Neural progenitor cell (in vitro differentiated cells): ENCODE measurements at regions not wholly inside any gene's neighbourhood (a gene's known extent, or its start where the extent isn't known, plus 50 kb on each side); places are given as distances from the start of the nearest gene placed in this dataset.

ENCODE experiments used
- DNase-seq: peaks from one replicate; pipeline ENCODE4 v3.0.0-alpha.2; 2016; ENCODE audit warnings: low spot score
- H2AFZ ChIP-seq: fragments of 200-600 bp; sonication (generic); replicated peaks from 2 replicates; pipeline ENCODE4 v1.6.1; 2016; ENCODE audit warnings: antibody characterized with exemption
- H3F3A ChIP-seq: fragments of 200-600 bp; sonication (generic); 2 replicates; pipeline ENCODE4 v1.6.1; 2016; ENCODE audit warnings: antibody characterized with exemption, low read depth
- H3K27ac ChIP-seq: fragments of 200-600 bp; sonication (generic); 2 replicates; pipeline ENCODE4 v1.5.1; 2016; ENCODE audit warnings: mild to moderate bottlenecking
- H3K27me3 ChIP-seq: fragments of 200-600 bp; sonication (generic); 2 replicates; pipeline ENCODE4 v1.6.1; 2016; ENCODE audit warnings: mild to moderate bottlenecking, moderate library complexity
- H3K36me3 ChIP-seq: fragments of 200-600 bp; sonication (generic); 2 replicates; pipeline ENCODE4 v1.5.1; 2016
- H3K4me1 ChIP-seq: fragments of 200-600 bp; sonication (generic); 2 replicates; pipeline ENCODE4 v1.6.1; 2016; ENCODE audit warnings: mixed run types
- H3K4me2 ChIP-seq: fragments of 200-600 bp; sonication (generic); 2 replicates; pipeline ENCODE4 v1.6.1; 2016
- H3K4me3 ChIP-seq: fragments of 200-600 bp; sonication (generic); 2 replicates; pipeline ENCODE4 v1.5.1; 2016
- H3K79me2 ChIP-seq: fragments of 200-600 bp; sonication (generic); 2 replicates; pipeline ENCODE4 v1.6.1; 2016; ENCODE audit warnings: low read depth
- H3K9ac ChIP-seq: fragments of 200-600 bp; sonication (generic); 2 replicates; pipeline ENCODE4 v1.6.1; 2016
- H3K9me3 ChIP-seq: fragments of 200-600 bp; sonication (generic); 2 replicates; pipeline ENCODE4 v1.5.1; 2016; ENCODE audit warnings: low read depth
- H4K20me1 ChIP-seq: fragments of 200-600 bp; sonication (generic); 2 replicates; pipeline ENCODE4 v1.6.1; 2016; ENCODE audit warnings: low read depth
- H3K27ac Mint-ChIP-seq: 3 replicates; pipeline ENCODE4 v1.8.0; 2021; ENCODE audit warnings: mixed read lengths
- H3K27me3 Mint-ChIP-seq: 2 replicates; pipeline ENCODE4 v1.8.0; 2022; ENCODE audit warnings: low read depth, mild to moderate bottlenecking, inconsistent platforms, moderate library complexity, mixed read lengths; ENCODE audit not compliant: insufficient read depth
- H3K36me3 Mint-ChIP-seq: 3 replicates; pipeline ENCODE4 v1.8.0; 2021; ENCODE audit warnings: mixed read lengths
- H3K4me1 Mint-ChIP-seq: 3 replicates; pipeline ENCODE4 v1.8.0; 2021; ENCODE audit warnings: mixed read lengths
- H3K4me3 Mint-ChIP-seq: 3 replicates; pipeline ENCODE4 v1.8.0; 2021; ENCODE audit warnings: mild to moderate bottlenecking, moderate library complexity, mixed read lengths
- H3K9me3 Mint-ChIP-seq: 3 replicates; pipeline ENCODE4 v1.8.0; 2020; ENCODE audit warnings: mixed read lengths
- EZH2 ChIP-seq: fragments of 200-600 bp; sonication (generic); IDR thresholded peaks from 2 replicates; pipeline ENCODE4 v1.6.1; 2017; ENCODE audit warnings: antibody characterized with exemption, mild to moderate bottlenecking, moderate library complexity
- EZH2phosphoT487 ChIP-seq: fragments of 200-600 bp; sonication (generic); IDR thresholded peaks from 2 replicates; pipeline ENCODE4 v1.6.1; 2017; ENCODE audit warnings: antibody characterized with exemption
- TF ChIP-seq, protein P1 (sequence below): fragments of 200-600 bp; sonication (generic); IDR thresholded peaks from 2 replicates; pipeline ENCODE4 v1.5.1; 2017; ENCODE audit warnings: antibody characterized with exemption, mild to moderate bottlenecking

DNA sequence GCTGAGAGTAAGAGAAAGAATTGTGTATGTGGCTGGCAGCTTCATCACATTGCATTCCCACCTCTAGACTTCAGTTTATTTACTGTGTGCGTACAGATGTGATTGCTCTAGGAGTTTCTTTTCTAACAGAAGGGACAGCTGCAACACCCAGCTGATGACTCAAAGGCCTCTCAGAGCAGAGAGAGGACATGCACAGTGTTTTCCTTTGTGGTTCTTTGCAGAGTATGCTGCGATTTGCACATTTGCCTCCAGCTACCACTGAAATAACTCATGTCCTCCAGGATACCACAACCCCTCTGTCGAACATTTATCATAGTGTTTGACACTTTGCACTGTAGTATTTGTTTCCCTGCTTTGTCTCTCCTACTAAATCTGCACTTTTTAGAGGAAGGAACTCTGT lies 294.1 kb downstream of the STIM2 start:
- H3K27me3 Mint-ChIP-seq = no peaks in the 10 kb centered on the region
- Histone ChIP-seq H3K4me1 (no peaks in the 10 kb centered on the region), H3F3A (no peaks in the 10 kb centered on the region), H3K27me3 (no peaks in the 10 kb centered on the region), H3K4me2 (no peak overlapping the region), H2AFZ (peak overlapping the region; percentile 75), H3K36me3 (no peaks in the 10 kb centered on the region), H3K9me3 (no peaks in the 10 kb centered on the region), H3K79me2 (no peaks in the 10 kb centered on the region), H4K20me1 (no peaks in the 10 kb centered on the region), H3K4me3 (no peak overlapping the region), H3K27ac (no peak overlapping the region), H3K9ac (no peak overlapping the region)
- no peak for TF ChIP-seq EZH2
- TF ChIP-seq, protein P1, sequence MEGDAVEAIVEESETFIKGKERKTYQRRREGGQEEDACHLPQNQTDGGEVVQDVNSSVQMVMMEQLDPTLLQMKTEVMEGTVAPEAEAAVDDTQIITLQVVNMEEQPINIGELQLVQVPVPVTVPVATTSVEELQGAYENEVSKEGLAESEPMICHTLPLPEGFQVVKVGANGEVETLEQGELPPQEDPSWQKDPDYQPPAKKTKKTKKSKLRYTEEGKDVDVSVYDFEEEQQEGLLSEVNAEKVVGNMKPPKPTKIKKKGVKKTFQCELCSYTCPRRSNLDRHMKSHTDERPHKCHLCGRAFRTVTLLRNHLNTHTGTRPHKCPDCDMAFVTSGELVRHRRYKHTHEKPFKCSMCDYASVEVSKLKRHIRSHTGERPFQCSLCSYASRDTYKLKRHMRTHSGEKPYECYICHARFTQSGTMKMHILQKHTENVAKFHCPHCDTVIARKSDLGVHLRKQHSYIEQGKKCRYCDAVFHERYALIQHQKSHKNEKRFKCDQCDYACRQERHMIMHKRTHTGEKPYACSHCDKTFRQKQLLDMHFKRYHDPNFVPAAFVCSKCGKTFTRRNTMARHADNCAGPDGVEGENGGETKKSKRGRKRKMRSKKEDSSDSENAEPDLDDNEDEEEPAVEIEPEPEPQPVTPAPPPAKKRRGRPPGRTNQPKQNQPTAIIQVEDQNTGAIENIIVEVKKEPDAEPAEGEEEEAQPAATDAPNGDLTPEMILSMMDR = no peak
- no peak for TF ChIP-seq EZH2phosphoT487
- no peaks in the 10 kb centered on the region for H3K36me3 Mint-ChIP-seq
- peaks cover 3% of the 10 kb centered on the region for H3K4me1 Mint-ChIP-seq
- no peak overlapping the region for H3K27ac Mint-ChIP-seq
- H3K4me3 Mint-ChIP-seq = no peak overlapping the region
- H3K9me3 Mint-ChIP-seq = peaks cover 4% of the 10 kb centered on the region
- no peak for DNase-seq

DNA sequence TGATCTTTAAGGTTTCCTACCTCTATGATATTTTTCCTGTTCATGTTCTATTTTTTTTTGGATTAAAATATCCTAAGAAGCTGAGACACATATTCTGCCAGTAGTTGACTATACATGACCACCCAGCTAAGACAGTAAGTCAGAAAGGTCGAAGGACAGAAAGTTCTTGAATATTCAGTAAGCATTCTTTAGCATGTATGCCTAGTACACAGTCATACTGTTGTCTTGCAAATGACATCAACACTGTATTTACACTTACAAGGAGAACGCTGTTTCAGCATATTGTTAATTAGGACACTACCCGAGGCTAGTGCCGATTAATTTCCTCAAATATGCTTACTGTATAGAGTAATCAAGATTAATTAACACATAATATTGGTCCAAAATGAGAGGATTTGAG lies 300.6 kb downstream of the STIM2 start:
- H3F3A ChIP-seq = no peaks in the 10 kb centered on the region
- no peak overlapping the region for H3K27ac Mint-ChIP-seq

DNA sequence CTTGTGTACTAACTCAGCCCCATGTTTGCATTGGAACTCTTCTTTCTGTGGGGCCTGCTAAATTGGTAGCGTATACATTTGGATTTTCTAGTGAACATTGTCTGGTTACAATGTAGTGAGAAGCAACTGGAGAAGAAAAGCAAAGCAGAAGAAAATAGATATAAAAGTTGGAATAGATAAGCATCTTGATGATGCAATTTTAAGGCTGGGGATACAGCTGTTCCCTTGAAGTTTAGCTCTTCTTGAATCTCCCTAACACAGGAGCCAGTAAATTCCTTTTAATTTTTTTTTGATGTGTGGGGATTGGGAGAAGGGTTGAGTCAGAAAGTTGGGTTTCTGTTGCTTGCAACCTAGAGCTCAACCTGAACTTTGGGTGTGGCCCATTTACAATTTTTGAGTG lies 308.1 kb downstream of the STIM2 start:
- no peak overlapping the region for H2AFZ ChIP-seq
- H3K4me2 ChIP-seq = no peak overlapping the region
- no peak overlapping the region for H3K4me3 Mint-ChIP-seq
- H3K4me1 ChIP-seq = no peaks in the 10 kb centered on the region
- no peaks in the 10 kb centered on the region for H3K27me3 ChIP-seq
- no peak overlapping the region for H3K27ac ChIP-seq
- H3F3A ChIP-seq = no peaks in the 10 kb centered on the region
- peaks cover 7% of the 10 kb centered on the region for H3K9me3 Mint-ChIP-seq
- no peaks in the 10 kb centered on the region for H3K36me3 Mint-ChIP-seq
- H3K4me1 Mint-ChIP-seq = peaks cover 12% of the 10 kb centered on the region
- TF ChIP-seq EZH2 = no peak
- TF ChIP-seq EZH2phosphoT487 = no peak
- TF ChIP-seq, protein P1 = no peak
- no peak overlapping the region for H3K4me3 ChIP-seq
- no peak for DNase-seq
- no peaks in the 10 kb centered on the region for H3K36me3 ChIP-seq
- H3K27me3 Mint-ChIP-seq = peaks cover 5% of the 10 kb centered on the region
- no peak overlapping the region for H3K9ac ChIP-seq
- no peaks in the 10 kb centered on the region for H3K9me3 ChIP-seq
- H3K79me2 ChIP-seq = no peaks in the 10 kb centered on the region
- H3K27ac Mint-ChIP-seq = no peak overlapping the region
- H4K20me1 ChIP-seq = no peaks in the 10 kb centered on the region

More for the DNA sequence above, 300.6 kb downstream of the STIM2 start:
- Mint-ChIP-seq H3K9me3 (peaks cover 9% of the 10 kb centered on the region), H3K4me1 (peaks cover 7% of the 10 kb centered on the region), H3K36me3 (no peaks in the 10 kb centered on the region), H3K4me3 (no peak overlapping the region), H3K27me3 (peaks cover 2% of the 10 kb centered on the region)
- no peak for DNase-seq
- H3K4me2 ChIP-seq = no peak overlapping the region
- no peaks in the 10 kb centered on the region for H3K27me3 ChIP-seq
- H4K20me1 ChIP-seq = no peaks in the 10 kb centered on the region
- no peaks in the 10 kb centered on the region for H3K4me1 ChIP-seq
- H3K36me3 ChIP-seq = no peaks in the 10 kb centered on the region
- H3K27ac ChIP-seq = no peak overlapping the region
- no peaks in the 10 kb centered on the region for H3K9me3 ChIP-seq
- H3K9ac ChIP-seq = no peak overlapping the region
- TF ChIP-seq, protein P1 = no peak
- TF ChIP-seq EZH2 (no peak), EZH2phosphoT487 (no peak)
- H2AFZ ChIP-seq = no peak overlapping the region
- H3K79me2 ChIP-seq = no peaks in the 10 kb centered on the region
- no peak overlapping the region for H3K4me3 ChIP-seq

DNA sequence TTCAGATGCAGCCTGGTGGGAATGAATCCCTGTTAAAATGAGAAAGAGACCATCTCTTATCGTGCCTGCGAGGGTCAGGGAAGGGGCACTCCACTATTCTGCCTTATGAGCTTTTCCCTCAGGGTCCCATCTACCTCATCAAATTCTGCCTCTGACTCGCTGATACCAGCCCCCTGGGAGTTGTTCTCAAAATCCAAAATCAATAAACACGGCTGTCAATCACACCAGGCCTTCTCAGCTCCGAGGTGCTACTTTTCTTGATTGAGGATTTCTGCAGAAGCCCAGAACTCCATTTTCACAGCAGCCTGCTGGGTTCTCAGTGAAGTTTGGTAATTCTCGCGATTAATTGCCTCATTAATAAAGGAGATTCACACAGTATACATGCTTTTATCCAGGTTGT lies 312.6 kb downstream of the STIM2 start:
- H3K27me3 ChIP-seq = no peaks in the 10 kb centered on the region
- no peak for DNase-seq
- H3K27me3 Mint-ChIP-seq = peaks cover 5% of the 10 kb centered on the region
- H3K79me2 ChIP-seq = no peaks in the 10 kb centered on the region
- H3K36me3 Mint-ChIP-seq = no peaks in the 10 kb centered on the region
- H3K4me1 ChIP-seq = no peaks in the 10 kb centered on the region
- H2AFZ ChIP-seq = no peak overlapping the region
- H3K4me3 ChIP-seq = no peak overlapping the region
- peak overlapping the region; percentile 72 for H3K27ac Mint-ChIP-seq
- H3K4me2 ChIP-seq = no peak overlapping the region
- H3K36me3 ChIP-seq = no peaks in the 10 kb centered on the region
- peaks cover 7% of the 10 kb centered on the region for H3K9me3 Mint-ChIP-seq
- no peak overlapping the region for H3K27ac ChIP-seq
- H3K9me3 ChIP-seq = no peaks in the 10 kb centered on the region
- H3F3A ChIP-seq = no peaks in the 10 kb centered on the region
- TF ChIP-seq, protein P1 = no peak
- TF ChIP-seq EZH2 (no peak), EZH2phosphoT487 (no peak)
- H3K9ac ChIP-seq = no peak overlapping the region
- H3K4me1 Mint-ChIP-seq = peaks cover 14% of the 10 kb centered on the region
- H3K4me3 Mint-ChIP-seq = no peak overlapping the region
- H4K20me1 ChIP-seq = no peaks in the 10 kb centered on the region
